HUES48 (cell line): ENCODE measurements at regions not wholly inside any gene's neighbourhood (a gene's known extent, or its start where the extent isn't known, plus 50 kb on each side); places are given as distances from the start of the nearest gene placed in this dataset.

Source experiments
- H3K27ac ChIP-seq: one replicate; pipeline ENCODE4 v1.7.0; 2013; ENCODE audit warnings: low read depth, low read length, inconsistent platforms
- H3K27me3 ChIP-seq: 2 replicates; pipeline ENCODE4 v1.6.1; 2013; ENCODE audit warnings: mild to moderate bottlenecking, low read length; ENCODE audit not compliant: control insufficient read depth, insufficient read depth
- H3K36me3 ChIP-seq: 2 replicates; pipeline ENCODE4 v1.6.1; 2013; ENCODE audit warnings: low read length; ENCODE audit not compliant: control insufficient read depth, insufficient read depth
- H3K4me1 ChIP-seq: 2 replicates; pipeline ENCODE4 v1.6.1; 2013; ENCODE audit warnings: mild to moderate bottlenecking, low read length; ENCODE audit not compliant: control insufficient read depth, insufficient read depth
- H3K4me3 ChIP-seq: 2 replicates; pipeline ENCODE4 v1.5.1; 2013; ENCODE audit warnings: mild to moderate bottlenecking, low read depth, low read length
- H3K9ac ChIP-seq: 2 replicates; pipeline ENCODE4 v1.6.1; 2013; ENCODE audit warnings: mild to moderate bottlenecking, low read depth, low read length, moderate library complexity
- H3K9me3 ChIP-seq: 2 replicates; pipeline ENCODE4 v1.6.1; 2013; ENCODE audit warnings: low read length; ENCODE audit not compliant: control insufficient read depth, insufficient read depth

DNA sequence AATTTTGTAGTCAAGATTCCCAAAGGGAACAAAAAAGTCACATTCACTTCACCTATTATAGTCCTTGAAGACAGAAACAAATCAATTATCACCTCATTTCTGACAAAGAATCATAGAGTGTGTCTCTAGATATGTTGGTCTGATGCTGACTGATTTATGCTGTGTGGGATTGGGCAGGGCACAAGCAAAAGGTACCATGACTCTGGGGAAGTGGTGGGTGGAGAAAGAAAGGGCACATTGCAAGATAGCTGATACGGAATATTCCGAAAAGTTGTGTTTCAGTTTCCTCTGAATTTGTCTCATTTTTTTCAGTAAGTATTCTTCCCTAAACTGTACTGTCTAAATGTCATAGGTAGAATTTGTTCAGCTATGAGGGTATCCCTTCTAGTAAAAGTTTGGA lies 268.0 kb downstream of the MREG start:
- Histone ChIP-seq H3K27ac (no peak overlapping the region), H3K4me1 (no peaks in the 10 kb centered on the region), H3K36me3 (no peaks in the 10 kb centered on the region), H3K27me3 (no peaks in the 10 kb centered on the region), H3K9me3 (no peaks in the 10 kb centered on the region), H3K9ac (no peak overlapping the region), H3K4me3 (no peak overlapping the region)

DNA sequence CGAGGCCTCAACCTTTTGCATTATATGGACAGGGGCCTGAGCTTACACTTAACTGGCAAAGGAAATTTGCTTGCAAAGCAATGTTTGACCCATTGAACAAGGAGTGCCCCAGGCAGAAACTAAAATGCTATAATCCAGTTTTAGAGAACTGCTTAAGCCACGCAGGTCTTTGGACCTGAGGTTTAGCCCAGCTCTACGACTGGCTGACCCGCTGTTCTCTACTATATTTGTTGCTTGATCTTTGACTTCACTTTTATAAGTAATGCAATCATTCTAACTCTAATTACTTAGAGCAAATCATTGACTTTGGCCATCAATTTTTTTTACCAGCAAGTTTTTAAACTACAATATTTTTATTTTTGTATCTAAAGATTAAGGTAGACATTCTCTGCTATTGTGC lies 268.8 kb downstream of the MREG start:
- Histone ChIP-seq H3K27me3 (no peaks in the 10 kb centered on the region), H3K27ac (no peak overlapping the region), H3K36me3 (no peaks in the 10 kb centered on the region), H3K9me3 (no peaks in the 10 kb centered on the region), H3K4me1 (no peaks in the 10 kb centered on the region), H3K9ac (no peak overlapping the region), H3K4me3 (no peak overlapping the region)

DNA sequence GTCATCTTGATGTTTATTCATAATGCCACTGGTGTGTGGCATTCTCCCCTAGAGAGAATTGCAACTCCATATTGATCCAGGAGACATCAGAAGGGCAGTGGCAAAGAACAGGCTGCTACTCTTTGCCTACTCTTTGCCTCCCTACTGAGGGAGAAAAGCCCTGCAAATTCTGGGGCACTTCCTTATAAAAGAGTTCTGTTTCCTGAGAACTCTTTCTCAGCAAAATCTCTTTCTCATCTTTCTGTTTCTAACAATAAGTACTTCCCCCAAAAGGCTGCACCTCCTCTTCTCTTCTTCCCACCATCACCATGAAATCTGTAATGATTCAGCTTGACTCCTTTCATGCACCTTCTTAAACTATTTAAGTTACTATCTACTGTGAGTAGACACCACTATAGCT lies 270.3 kb downstream of the MREG start:
- H3K9ac ChIP-seq, result no peak overlapping the region
- H3K4me3 ChIP-seq, result no peak overlapping the region
- H3K27me3 ChIP-seq, result no peaks in the 10 kb centered on the region
- H3K27ac ChIP-seq, result no peak overlapping the region
- no peaks in the 10 kb centered on the region for H3K4me1 ChIP-seq
- H3K9me3 ChIP-seq, result no peaks in the 10 kb centered on the region
- no peaks in the 10 kb centered on the region for H3K36me3 ChIP-seq

DNA sequence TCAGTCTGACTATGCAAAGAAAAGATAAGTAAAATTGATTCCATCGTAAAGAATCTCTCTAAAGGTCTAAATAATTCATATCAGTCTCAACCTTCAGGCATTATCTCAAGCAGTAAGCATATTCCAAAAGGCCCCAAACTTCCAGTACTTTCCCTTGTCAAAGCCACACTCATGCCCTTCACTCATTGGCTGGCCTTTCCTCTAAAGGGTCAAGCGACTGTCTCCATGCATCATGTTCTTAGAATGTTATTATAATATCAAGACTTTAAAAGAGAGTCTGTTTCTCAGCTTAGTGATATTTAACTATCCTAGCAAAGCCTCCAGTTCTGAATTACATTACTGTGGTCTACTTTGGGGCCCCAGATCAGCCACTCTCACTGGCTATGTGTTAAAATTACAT lies 271.3 kb downstream of the MREG start:
- no peak overlapping the region for H3K27ac ChIP-seq
- H3K36me3 ChIP-seq, result no peaks in the 10 kb centered on the region
- no peaks in the 10 kb centered on the region for H3K27me3 ChIP-seq
- H3K4me3 ChIP-seq, result no peak overlapping the region
- H3K4me1 ChIP-seq, result no peaks in the 10 kb centered on the region
- no peak overlapping the region for H3K9ac ChIP-seq
- no peaks in the 10 kb centered on the region for H3K9me3 ChIP-seq

DNA sequence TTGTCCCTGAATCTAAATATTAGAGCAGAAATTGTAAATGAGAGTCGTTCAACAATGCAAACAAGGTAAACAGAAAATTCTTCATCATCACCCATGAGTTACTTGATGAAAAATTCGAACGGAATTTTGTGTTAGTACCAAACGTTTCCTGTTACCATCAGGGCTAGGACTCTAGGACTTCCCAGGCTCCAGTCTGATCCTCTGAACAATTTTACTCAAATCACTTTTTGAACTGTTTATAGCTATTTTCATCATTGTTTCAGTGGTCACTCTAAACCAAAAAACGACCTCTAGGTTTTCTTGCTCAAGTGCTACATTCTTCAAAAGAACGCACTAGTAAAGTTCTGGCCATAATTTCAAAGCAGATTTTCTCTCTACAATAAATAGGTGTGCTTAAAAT lies 273.3 kb downstream of the MREG start:
- Histone ChIP-seq H3K27ac (no peak overlapping the region), H3K27me3 (no peaks in the 10 kb centered on the region), H3K36me3 (no peaks in the 10 kb centered on the region), H3K4me1 (no peaks in the 10 kb centered on the region), H3K9me3 (no peaks in the 10 kb centered on the region), H3K9ac (no peak overlapping the region), H3K4me3 (no peak overlapping the region)

DNA sequence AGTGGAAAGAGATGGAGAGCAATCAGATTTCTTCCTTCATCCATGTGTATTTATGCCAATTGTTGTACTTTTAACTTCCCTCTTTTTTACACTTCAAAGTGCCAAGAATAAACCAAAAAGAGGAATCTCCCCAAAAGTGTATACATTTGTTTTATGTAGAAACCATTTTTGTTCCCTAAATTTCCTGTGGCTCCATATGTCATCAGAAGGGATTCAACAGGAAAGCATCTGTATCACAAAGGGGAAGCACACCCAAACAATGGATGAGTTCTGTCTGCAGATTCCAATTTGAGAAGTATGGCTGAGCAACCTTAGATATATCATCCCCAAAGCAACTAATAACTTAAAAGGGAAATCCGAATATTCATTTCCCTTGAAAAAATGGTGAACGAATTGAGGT lies 275.0 kb downstream of the MREG start:
- no peaks in the 10 kb centered on the region for H3K4me1 ChIP-seq
- H3K9me3 ChIP-seq, result no peaks in the 10 kb centered on the region
- no peak overlapping the region for H3K4me3 ChIP-seq
- H3K36me3 ChIP-seq, result no peaks in the 10 kb centered on the region
- no peak overlapping the region for H3K27ac ChIP-seq
- H3K9ac ChIP-seq, result no peak overlapping the region
- no peaks in the 10 kb centered on the region for H3K27me3 ChIP-seq

DNA sequence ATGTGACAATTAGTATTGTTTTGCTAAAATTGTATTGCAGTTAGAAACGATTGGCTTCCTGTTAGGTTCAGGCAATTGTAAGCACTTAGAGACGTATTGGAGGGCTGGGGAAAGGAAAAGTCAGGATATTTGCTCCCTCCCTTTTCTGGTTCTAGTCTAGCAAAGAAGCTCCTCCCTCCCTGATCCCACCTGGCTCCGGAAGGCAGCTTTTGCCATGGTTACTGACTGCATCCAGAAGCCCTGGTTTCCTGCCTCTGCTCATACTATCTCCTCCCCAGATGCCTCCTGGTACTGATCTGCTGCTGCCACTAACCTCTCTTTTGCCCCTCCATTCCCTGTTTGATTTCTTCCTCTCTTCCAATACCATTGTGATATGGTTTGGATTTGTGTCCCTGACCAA lies 275.9 kb downstream of the MREG start:
- Histone ChIP-seq H3K4me1 (no peaks in the 10 kb centered on the region), H3K36me3 (no peaks in the 10 kb centered on the region), H3K9me3 (no peaks in the 10 kb centered on the region), H3K4me3 (no peak overlapping the region), H3K27me3 (no peaks in the 10 kb centered on the region), H3K27ac (no peak overlapping the region), H3K9ac (no peak overlapping the region)

DNA sequence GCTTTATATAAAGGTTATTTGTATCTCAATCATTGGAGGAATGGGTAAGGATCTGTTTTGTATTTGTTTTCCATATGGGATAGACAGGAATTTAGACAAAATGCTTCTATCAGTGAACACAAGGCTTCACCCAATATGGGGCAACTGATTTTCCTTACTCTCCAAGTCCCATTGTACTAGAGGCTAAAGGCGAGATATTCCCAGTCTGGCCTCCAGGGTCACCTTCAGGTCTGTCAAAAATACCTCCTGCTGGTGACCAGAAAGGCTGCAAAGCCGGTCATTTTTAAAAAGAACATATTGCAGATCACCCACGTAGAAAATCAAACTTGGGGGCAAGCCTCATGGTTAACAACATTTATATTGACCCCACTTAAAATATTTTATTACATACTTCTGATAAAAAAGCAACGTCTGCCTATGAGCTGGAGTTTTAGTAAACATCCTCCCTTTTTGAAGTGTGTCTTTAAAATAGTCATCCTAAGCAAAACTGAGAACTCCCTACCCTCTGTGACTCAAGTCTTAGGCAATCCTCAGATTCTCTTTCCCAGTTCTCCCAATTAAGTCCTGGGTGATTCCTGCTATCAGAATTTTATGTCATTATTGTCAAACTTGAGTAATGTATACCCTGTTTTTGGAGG lies 276.6 kb downstream of the MREG start:
- no peak overlapping the region for H3K9ac ChIP-seq
- H3K36me3 ChIP-seq, result no peaks in the 10 kb centered on the region
- H3K4me1 ChIP-seq, result no peaks in the 10 kb centered on the region
- H3K27me3 ChIP-seq, result no peaks in the 10 kb centered on the region
- no peaks in the 10 kb centered on the region for H3K9me3 ChIP-seq
- H3K4me3 ChIP-seq, result no peak overlapping the region
- no peak overlapping the region for H3K27ac ChIP-seq

DNA sequence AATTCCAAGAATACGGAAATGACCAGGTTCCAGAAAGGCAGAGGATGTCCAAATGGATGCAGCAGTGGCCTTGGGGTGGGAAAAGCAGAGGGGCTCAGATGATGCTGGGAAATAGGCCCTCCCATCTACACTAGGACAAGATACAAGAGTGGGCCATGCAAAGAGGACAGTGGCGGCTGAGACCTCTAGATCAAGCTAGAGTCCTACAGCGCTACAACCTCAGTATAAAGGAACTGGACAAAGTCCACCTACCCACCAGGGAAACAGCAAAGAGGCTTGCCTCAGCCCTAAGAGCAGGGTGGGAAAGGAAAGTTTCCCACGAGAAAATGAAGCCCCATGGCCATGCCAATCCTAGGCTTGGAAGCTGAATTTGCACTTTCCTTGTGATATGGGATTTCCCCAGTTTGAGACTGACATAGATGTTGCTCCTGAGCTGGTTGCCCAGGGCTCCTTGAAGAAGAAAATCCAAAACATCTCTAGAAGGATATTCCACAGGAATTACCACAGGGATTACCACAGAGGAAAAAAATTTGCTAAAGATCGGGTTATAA lies 282.2 kb downstream of the MREG start:
- Histone ChIP-seq H3K4me3 (no peak overlapping the region), H3K4me1 (no peaks in the 10 kb centered on the region), H3K9ac (no peak overlapping the region), H3K36me3 (no peaks in the 10 kb centered on the region), H3K27ac (no peak overlapping the region), H3K9me3 (no peaks in the 10 kb centered on the region), H3K27me3 (no peaks in the 10 kb centered on the region)

DNA sequence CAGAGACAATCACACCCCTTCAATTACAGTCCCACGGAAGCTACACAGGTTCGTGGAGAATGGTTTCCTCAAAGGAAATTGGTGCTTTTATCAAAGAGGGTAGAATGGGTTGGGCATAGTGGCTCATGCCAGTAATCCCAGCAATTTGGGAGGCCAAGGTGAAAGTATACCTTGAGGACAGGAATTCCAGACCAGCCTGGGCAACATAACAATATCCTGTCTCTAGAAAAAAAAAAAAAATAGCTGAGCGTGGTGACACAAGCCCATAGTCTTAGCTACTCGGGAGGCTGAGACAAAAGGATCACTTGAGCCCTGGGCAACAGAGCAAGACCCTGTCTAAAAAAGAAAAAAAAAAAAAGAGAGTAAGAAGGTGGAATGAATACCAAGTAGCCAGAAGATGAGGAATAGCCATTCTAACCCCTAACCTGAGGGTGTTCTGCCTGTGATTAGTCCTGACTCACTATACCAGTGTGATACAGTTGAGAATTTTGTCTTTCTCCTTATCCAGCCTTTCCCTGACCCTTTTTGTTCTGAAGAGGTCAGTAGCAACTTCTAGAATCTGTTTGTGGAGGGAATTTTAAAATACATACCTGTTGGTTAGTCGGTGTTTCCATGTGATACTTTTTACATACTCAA lies 283.2 kb downstream of the MREG start:
- H3K4me3 ChIP-seq, result no peak overlapping the region
- H3K36me3 ChIP-seq, result no peaks in the 10 kb centered on the region
- H3K9me3 ChIP-seq, result no peaks in the 10 kb centered on the region
- no peaks in the 10 kb centered on the region for H3K4me1 ChIP-seq
- no peak overlapping the region for H3K27ac ChIP-seq
- no peaks in the 10 kb centered on the region for H3K27me3 ChIP-seq
- no peak overlapping the region for H3K9ac ChIP-seq

DNA sequence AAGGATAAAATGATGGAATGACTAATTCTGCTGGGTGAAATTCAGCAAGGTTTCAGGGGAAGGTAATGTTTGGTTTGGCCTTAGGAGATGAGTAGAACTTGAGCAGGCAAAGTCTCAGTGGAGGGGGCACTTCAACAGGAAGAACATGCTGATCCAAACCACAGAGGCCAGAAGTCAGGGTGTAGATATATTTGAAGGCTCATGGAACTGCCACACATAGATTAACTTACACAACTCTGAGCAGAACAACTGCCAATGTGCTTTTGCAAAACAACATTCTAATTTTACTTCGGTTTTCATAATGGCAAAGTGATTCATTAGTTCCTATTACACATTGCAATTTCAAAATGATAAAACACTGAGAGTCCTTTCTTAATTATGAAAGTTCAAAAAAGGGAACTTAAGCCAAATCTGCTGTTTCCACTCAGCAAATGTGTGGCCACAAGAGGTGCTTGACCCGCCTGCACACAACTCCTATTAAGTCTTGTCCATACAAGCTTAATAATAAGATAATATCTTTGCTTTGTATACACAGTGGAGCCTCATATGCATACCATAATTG lies 284.8 kb downstream of the MREG start:
- Histone ChIP-seq H3K9me3 (no peaks in the 10 kb centered on the region), H3K9ac (no peak overlapping the region), H3K4me1 (no peaks in the 10 kb centered on the region), H3K36me3 (no peaks in the 10 kb centered on the region), H3K27ac (no peak overlapping the region), H3K27me3 (no peaks in the 10 kb centered on the region), H3K4me3 (no peak overlapping the region)
